SJCRH30 (cell line): ENCODE measurements at regions not wholly inside any gene's neighbourhood (a gene's known extent, or its start where the extent isn't known, plus 50 kb on each side); places are given as distances from the start of the nearest gene placed in this dataset.

Source experiments
- DNase-seq, 2 experiments: peaks; one replicate each; pipeline ENCODE4 v3.0.0-alpha.2; 2015 to 2020
- H3K27ac ChIP-seq: fragments of 250-450 bp; sonication (Bioruptor Pico); 2 replicates; pipeline ENCODE4 v1.5.1; 2020; ENCODE audit warnings: mild to moderate bottlenecking, moderate library complexity
- H3K27me3 ChIP-seq: fragments of 250-450 bp; sonication (Bioruptor Pico); 2 replicates; pipeline ENCODE4 v1.5.1; 2020; ENCODE audit warnings: mild to moderate bottlenecking, moderate library complexity
- H3K36me3 ChIP-seq: fragments of 250-450 bp; sonication (Bioruptor Pico); 2 replicates; pipeline ENCODE4 v1.5.1; 2020; ENCODE audit warnings: mild to moderate bottlenecking, moderate library complexity
- H3K4me1 ChIP-seq: fragments of 250-450 bp; sonication (Bioruptor Pico); 2 replicates; pipeline ENCODE4 v1.5.1; 2020; ENCODE audit warnings: mild to moderate bottlenecking, moderate library complexity
- H3K4me3 ChIP-seq: fragments of 250-450 bp; sonication (Bioruptor Pico); 2 replicates; pipeline ENCODE4 v1.5.1; 2020; ENCODE audit warnings: mild to moderate bottlenecking, moderate library complexity
- H3K9me3 ChIP-seq: fragments of 250-450 bp; sonication (Bioruptor Pico); replicated peaks from 2 replicates; pipeline ENCODE4 v1.5.1; 2020; ENCODE audit warnings: mild to moderate bottlenecking, moderate library complexity

- Histone ChIP-seq H3K27ac (no peak overlapping the region), H3K27me3 (no peaks in the 10 kb centered on the region), H3K36me3 (no peaks in the 10 kb centered on the region)
Observed at GRCh38 chr3:151976211-151977050, 103.0 kb downstream of the SUCNR1 start.

GRCh38 chr3:151979906-151980305 is 106.5 kb downstream of the SUCNR1 start:
- Histone ChIP-seq H3K4me3 (no peak overlapping the region), H3K9me3 (no peaks in the 10 kb centered on the region), H3K27me3 (no peaks in the 10 kb centered on the region), H3K27ac (no peak overlapping the region), H3K36me3 (no peaks in the 10 kb centered on the region), H3K4me1 (peaks cover 9% of the 10 kb centered on the region)
- no peak for DNase-seq

More at GRCh38 chr3:151976211-151977050, 103.0 kb downstream of the SUCNR1 start:
- DNase-seq, result peak; percentile 11 to 34
- Histone ChIP-seq H3K4me1 (peaks cover 13% of the 10 kb centered on the region), H3K9me3 (no peaks in the 10 kb centered on the region), H3K4me3 (no peak overlapping the region)

GRCh38 chr3:151983538-151983937 is 110.1 kb downstream of the SUCNR1 start:
- H3K4me3 ChIP-seq, result no peak overlapping the region
- H3K36me3 ChIP-seq, result no peaks in the 10 kb centered on the region
- no peaks in the 10 kb centered on the region for H3K9me3 ChIP-seq
- H3K4me1 ChIP-seq, result no peaks in the 10 kb centered on the region
- no peak for DNase-seq
- no peaks in the 10 kb centered on the region for H3K27me3 ChIP-seq
- H3K27ac ChIP-seq, result no peak overlapping the region

- H3K4me3 ChIP-seq, result no peak overlapping the region
- no peaks in the 10 kb centered on the region for H3K9me3 ChIP-seq
- DNase-seq, result no peak
- H3K27ac ChIP-seq, result no peak overlapping the region
- no peaks in the 10 kb centered on the region for H3K4me1 ChIP-seq
- no peaks in the 10 kb centered on the region for H3K36me3 ChIP-seq
- H3K27me3 ChIP-seq, result no peaks in the 10 kb centered on the region
Observed at GRCh38 chr3:151985787-151986430, 112.5 kb downstream of the SUCNR1 start.

GRCh38 chr3:151987893-151988292 is 114.5 kb downstream of the SUCNR1 start:
- no peaks in the 10 kb centered on the region for H3K27me3 ChIP-seq
- DNase-seq, result no peak
- no peak overlapping the region for H3K4me3 ChIP-seq
- H3K27ac ChIP-seq, result no peak overlapping the region
- H3K9me3 ChIP-seq, result no peaks in the 10 kb centered on the region
- H3K4me1 ChIP-seq, result no peaks in the 10 kb centered on the region
- H3K36me3 ChIP-seq, result no peaks in the 10 kb centered on the region

- H3K36me3 ChIP-seq, result no peaks in the 10 kb centered on the region
- DNase-seq, result no peak
- H3K27me3 ChIP-seq, result no peaks in the 10 kb centered on the region
- no peak overlapping the region for H3K4me3 ChIP-seq
- no peaks in the 10 kb centered on the region for H3K4me1 ChIP-seq
- H3K27ac ChIP-seq, result no peak overlapping the region
- no peaks in the 10 kb centered on the region for H3K9me3 ChIP-seq
Observed at GRCh38 chr3:151989621-151990020, 116.2 kb downstream of the SUCNR1 start.

GRCh38 chr3:151990696-151991376 is 117.4 kb downstream of the SUCNR1 start:
- Histone ChIP-seq H3K9me3 (no peaks in the 10 kb centered on the region), H3K27ac (no peak overlapping the region), H3K4me3 (no peak overlapping the region), H3K36me3 (no peaks in the 10 kb centered on the region), H3K4me1 (no peaks in the 10 kb centered on the region), H3K27me3 (no peaks in the 10 kb centered on the region)
- DNase-seq, result no peak

GRCh38 chr3:151992326-151993041 is 119.0 kb downstream of the SUCNR1 start:
- no peaks in the 10 kb centered on the region for H3K4me1 ChIP-seq
- no peaks in the 10 kb centered on the region for H3K9me3 ChIP-seq
- DNase-seq, result no peak
- H3K4me3 ChIP-seq, result no peak overlapping the region
- H3K27ac ChIP-seq, result no peak overlapping the region
- H3K36me3 ChIP-seq, result no peaks in the 10 kb centered on the region
- no peaks in the 10 kb centered on the region for H3K27me3 ChIP-seq

GRCh38 chr3:151995091-151995490 is 121.6 kb downstream of the SUCNR1 start:
- H3K27ac ChIP-seq, result no peak overlapping the region
- no peak for DNase-seq
- no peak overlapping the region for H3K4me3 ChIP-seq
- H3K9me3 ChIP-seq, result no peaks in the 10 kb centered on the region
- no peaks in the 10 kb centered on the region for H3K36me3 ChIP-seq
- no peaks in the 10 kb centered on the region for H3K4me1 ChIP-seq
- no peaks in the 10 kb centered on the region for H3K27me3 ChIP-seq

GRCh38 chr3:151998744-151999143 is 125.3 kb downstream of the SUCNR1 start:
- Histone ChIP-seq H3K9me3 (no peaks in the 10 kb centered on the region), H3K27me3 (no peaks in the 10 kb centered on the region)

GRCh38 chr3:151999936-152000335 is 126.5 kb downstream of the SUCNR1 start:
- DNase-seq, result no peak
- no peak overlapping the region for H3K27ac ChIP-seq
- H3K9me3 ChIP-seq, result no peaks in the 10 kb centered on the region

More at GRCh38 chr3:151998744-151999143, 125.3 kb downstream of the SUCNR1 start:
- H3K27ac ChIP-seq, result no peak overlapping the region
- no peaks in the 10 kb centered on the region for H3K36me3 ChIP-seq
- H3K4me3 ChIP-seq, result no peak overlapping the region
- H3K4me1 ChIP-seq, result no peaks in the 10 kb centered on the region
- no peak for DNase-seq

GRCh38 chr3:152011812-152012735 is 138.6 kb downstream of the SUCNR1 start:
- Histone ChIP-seq H3K36me3 (no peaks in the 10 kb centered on the region), H3K9me3 (no peaks in the 10 kb centered on the region), H3K4me3 (no peak overlapping the region), H3K4me1 (no peaks in the 10 kb centered on the region; the same call in 1 of the 2 replicates), H3K27ac (no peak overlapping the region), H3K27me3 (no peaks in the 10 kb centered on the region)
- no peak for DNase-seq

More at GRCh38 chr3:151999936-152000335, 126.5 kb downstream of the SUCNR1 start:
- H3K4me3 ChIP-seq, result no peak overlapping the region
- no peaks in the 10 kb centered on the region for H3K4me1 ChIP-seq
- H3K36me3 ChIP-seq, result no peaks in the 10 kb centered on the region
- H3K27me3 ChIP-seq, result no peaks in the 10 kb centered on the region

- H3K9me3 ChIP-seq, result no peaks in the 10 kb centered on the region
- no peak overlapping the region for H3K4me3 ChIP-seq
- no peaks in the 10 kb centered on the region for H3K4me1 ChIP-seq
- no peak for DNase-seq
- no peaks in the 10 kb centered on the region for H3K27me3 ChIP-seq
- H3K36me3 ChIP-seq, result no peaks in the 10 kb centered on the region
- H3K27ac ChIP-seq, result no peak overlapping the region
Observed at GRCh38 chr3:152019508-152019907, 146.1 kb downstream of the SUCNR1 start.
